ENCODE measurements at regions not wholly inside any gene's neighbourhood (a gene's known extent, or its start where the extent isn't known, plus 50 kb on each side); places are given as distances from the start of the nearest gene placed in this dataset.

GRCh38 chr12:114302606-114303315 is 103.2 kb downstream of the TBX5 start:
- ATAC-seq (no peak), DNase-seq (no peak)
- Mint-ChIP-seq H3K27ac (no peak overlapping the region), H3K4me1 (no peaks in the 10 kb centered on the region), H3K36me3 (no peaks in the 10 kb centered on the region), H3K4me3 (no peak overlapping the region), H3K27me3 (no peaks in the 10 kb centered on the region), H3K9me3 (ENCODE audit: low read depth) (no peaks in the 10 kb centered on the region)
- CTCF ChIA-PET = no interaction called here

DNA sequence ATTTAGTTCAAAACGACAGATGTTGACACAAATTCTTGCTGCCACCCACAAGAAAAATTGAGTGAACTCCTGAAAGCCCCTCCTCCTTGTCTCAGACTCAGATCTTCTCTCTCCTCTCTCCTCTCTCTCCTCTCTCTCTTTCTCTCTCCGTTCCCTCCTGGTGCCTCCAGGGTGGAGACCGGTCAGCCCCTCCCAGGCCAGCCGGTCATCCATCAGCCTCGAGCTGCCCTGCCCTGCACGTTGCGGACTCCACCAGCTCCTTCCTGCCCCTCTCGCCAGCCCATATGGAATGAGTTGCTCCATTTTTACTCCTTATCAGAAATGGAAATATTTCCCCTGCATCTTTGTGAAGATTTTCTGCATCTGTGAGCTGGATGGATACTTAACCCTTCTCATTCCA is 103.8 kb downstream of the TBX5 start:
- CTCF ChIA-PET = no interaction called here
- H3K36me3 Mint-ChIP-seq = no peaks in the 10 kb centered on the region

DNA sequence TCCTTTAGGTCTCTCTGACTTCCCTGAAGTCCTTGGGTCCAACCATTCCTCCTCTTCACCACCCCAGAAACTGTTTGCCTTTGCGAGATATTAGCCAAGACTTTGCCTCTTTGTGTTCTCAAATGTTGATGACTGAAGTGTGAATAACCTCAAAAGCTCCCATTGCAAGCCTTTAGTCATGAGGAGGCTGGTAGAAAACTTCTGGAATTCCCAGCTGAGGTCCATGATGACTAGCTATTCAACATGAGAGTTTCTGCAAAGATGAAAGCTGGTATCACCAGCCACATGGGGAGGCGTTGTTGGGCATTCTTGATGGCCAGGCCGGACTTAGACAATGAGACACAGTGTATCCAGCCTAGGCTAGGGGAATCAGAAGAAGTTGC is 111.7 kb downstream of the TBX5 start:
- Mint-ChIP-seq H3K4me1 (no peaks in the 10 kb centered on the region), H3K27me3 (no peaks in the 10 kb centered on the region), H3K27ac (no peak overlapping the region), H3K9me3 (ENCODE audit: low read depth) (no peaks in the 10 kb centered on the region), H3K36me3 (no peaks in the 10 kb centered on the region), H3K4me3 (no peak overlapping the region)
- DNase-seq (no peak), ATAC-seq (no peak)
- CTCF ChIA-PET = no interaction called here

More for the DNA sequence above, 103.8 kb downstream of the TBX5 start:
- Mint-ChIP-seq H3K4me3 (no peak overlapping the region), H3K27ac (no peak overlapping the region), H3K27me3 (no peaks in the 10 kb centered on the region), H3K9me3 (ENCODE audit: low read depth) (no peaks in the 10 kb centered on the region), H3K4me1 (no peaks in the 10 kb centered on the region)
- DNase-seq (no peak), ATAC-seq (no peak)

DNA sequence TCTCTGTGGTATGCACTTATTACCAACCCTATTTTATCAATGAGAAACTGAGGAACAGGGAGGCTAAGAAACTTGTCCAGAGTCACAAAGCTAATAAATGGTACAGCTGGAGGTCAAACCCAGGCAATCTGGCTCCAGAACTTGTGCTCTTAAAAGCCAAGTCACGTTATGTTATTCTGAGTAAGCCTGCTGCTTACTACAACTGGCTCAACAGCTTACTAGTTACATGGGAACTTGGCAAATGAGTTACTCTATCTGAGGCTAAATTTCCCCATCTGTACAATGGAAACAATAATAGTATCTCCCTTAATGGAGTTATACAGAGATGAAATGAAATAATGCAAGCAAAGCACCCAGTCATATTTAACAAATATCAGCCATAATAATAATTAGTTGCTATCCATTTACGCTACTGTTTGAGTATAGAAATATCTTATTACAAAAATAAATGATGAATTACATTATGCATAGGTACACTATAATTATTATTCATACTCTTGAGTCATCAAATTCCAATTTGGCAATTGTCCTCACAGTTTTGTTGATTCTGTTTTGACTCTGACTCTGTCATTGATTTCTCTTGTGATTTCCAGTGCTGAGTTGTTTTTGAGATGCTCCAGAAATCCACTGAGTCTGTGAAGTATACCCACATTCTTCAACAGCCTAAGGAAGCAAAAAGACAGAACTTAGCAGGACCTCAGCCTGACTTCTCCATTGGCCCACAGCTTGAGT is 112.2 kb downstream of the TBX5 start:
- Mint-ChIP-seq H3K4me1 (no peaks in the 10 kb centered on the region), H3K36me3 (no peaks in the 10 kb centered on the region), H3K27ac (no peak overlapping the region), H3K27me3 (no peaks in the 10 kb centered on the region), H3K4me3 (no peak overlapping the region), H3K9me3 (ENCODE audit: low read depth) (no peaks in the 10 kb centered on the region)
- ATAC-seq = no peak
- CTCF ChIA-PET = no interaction called here
- DNase-seq = no peak

DNA sequence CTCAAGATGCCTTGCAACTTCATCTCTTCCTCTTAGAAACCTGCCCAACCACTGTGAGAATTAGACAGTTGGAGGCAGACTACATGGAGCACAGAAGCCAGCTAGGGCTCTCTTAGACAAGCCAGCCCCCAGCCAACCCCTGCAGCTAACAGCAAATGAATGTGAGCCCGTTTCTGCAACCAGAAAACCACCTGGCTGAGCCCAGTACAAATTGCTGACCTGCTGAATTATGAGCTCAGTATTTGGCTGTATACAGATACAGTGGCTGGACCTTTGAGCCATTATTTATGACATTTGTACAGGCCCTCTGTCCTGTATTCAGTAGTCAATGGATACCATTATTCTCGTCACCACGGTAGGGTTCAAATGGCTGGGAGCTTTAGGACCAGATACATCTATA is 112.9 kb downstream of the TBX5 start:
- no peaks in the 10 kb centered on the region for H3K36me3 Mint-ChIP-seq
- CTCF ChIA-PET = no interaction called here
- ATAC-seq = no peak
- no peaks in the 10 kb centered on the region for H3K9me3 Mint-ChIP-seq (ENCODE audit: low read depth)
- DNase-seq = no peak
- no peak overlapping the region for H3K27ac Mint-ChIP-seq
- H3K27me3 Mint-ChIP-seq = no peaks in the 10 kb centered on the region
- no peaks in the 10 kb centered on the region for H3K4me1 Mint-ChIP-seq
- H3K4me3 Mint-ChIP-seq = no peak overlapping the region

GRCh38 chr12:114291389-114292060 is 114.4 kb downstream of the TBX5 start:
- no peaks in the 10 kb centered on the region for H3K36me3 Mint-ChIP-seq
- H3K4me3 Mint-ChIP-seq = no peak overlapping the region
- CTCF ChIA-PET = no interaction called here
- H3K27ac Mint-ChIP-seq = no peak overlapping the region
- DNase-seq = no peak
- no peaks in the 10 kb centered on the region for H3K27me3 Mint-ChIP-seq
- ATAC-seq = no peak
- H3K9me3 Mint-ChIP-seq (ENCODE audit: low read depth) = no peaks in the 10 kb centered on the region
- H3K4me1 Mint-ChIP-seq = no peaks in the 10 kb centered on the region

- Mint-ChIP-seq H3K36me3 (no peaks in the 10 kb centered on the region), H3K27me3 (no peaks in the 10 kb centered on the region), H3K27ac (no peak overlapping the region), H3K4me3 (no peak overlapping the region), H3K9me3 (ENCODE audit: low read depth) (no peaks in the 10 kb centered on the region), H3K4me1 (no peaks in the 10 kb centered on the region)
- no peak for DNase-seq
- no peak for ATAC-seq
- CTCF ChIA-PET = no interaction called here
Observed at GRCh38 chr12:114287821-114288525, 118.0 kb downstream of the TBX5 start.

- ATAC-seq (no peak), DNase-seq (no peak)
- CTCF ChIA-PET = no interaction called here
- H3K4me1 Mint-ChIP-seq = no peaks in the 10 kb centered on the region
- H3K9me3 Mint-ChIP-seq (ENCODE audit: low read depth) = no peaks in the 10 kb centered on the region
- no peaks in the 10 kb centered on the region for H3K36me3 Mint-ChIP-seq
- no peaks in the 10 kb centered on the region for H3K27me3 Mint-ChIP-seq
- H3K27ac Mint-ChIP-seq = no peak overlapping the region
- H3K4me3 Mint-ChIP-seq = no peak overlapping the region
Observed at GRCh38 chr12:114286145-114286544, 119.8 kb downstream of the TBX5 start.

DNA sequence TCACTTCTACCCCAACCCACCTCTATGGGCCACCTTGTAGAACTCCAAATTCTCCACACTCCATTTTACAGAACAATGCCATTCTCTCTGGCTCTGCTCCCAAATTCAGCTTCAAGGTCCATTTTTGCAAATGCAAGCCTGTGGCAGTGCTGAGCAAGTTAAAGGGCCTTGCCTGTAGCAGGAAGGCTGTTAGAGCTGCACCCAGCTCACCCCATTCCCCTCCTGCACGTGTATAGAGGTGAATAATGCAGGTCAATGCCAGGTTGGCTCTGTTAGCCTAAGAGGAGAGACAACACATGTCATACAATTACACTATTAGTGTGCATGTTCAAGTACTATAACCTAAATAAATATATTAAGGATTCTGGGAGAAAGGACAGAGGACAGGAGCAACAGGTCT is 120.4 kb downstream of the TBX5 start:
- CTCF ChIA-PET = no interaction called here
- H3K9me3 Mint-ChIP-seq (ENCODE audit: low read depth) = no peaks in the 10 kb centered on the region
- no peak overlapping the region for H3K4me3 Mint-ChIP-seq
- ATAC-seq = no peak
- no peaks in the 10 kb centered on the region for H3K36me3 Mint-ChIP-seq
- no peaks in the 10 kb centered on the region for H3K27me3 Mint-ChIP-seq
- no peak overlapping the region for H3K27ac Mint-ChIP-seq
- no peak for DNase-seq
- no peaks in the 10 kb centered on the region for H3K4me1 Mint-ChIP-seq

- H3K9me3 Mint-ChIP-seq (ENCODE audit: low read depth) = no peaks in the 10 kb centered on the region
- H3K27ac Mint-ChIP-seq = no peak overlapping the region
- H3K36me3 Mint-ChIP-seq = no peaks in the 10 kb centered on the region
- CTCF ChIA-PET = no interaction called here
- ATAC-seq (no peak), DNase-seq (no peak)
- no peak overlapping the region for H3K4me3 Mint-ChIP-seq
- no peaks in the 10 kb centered on the region for H3K27me3 Mint-ChIP-seq
- H3K4me1 Mint-ChIP-seq = no peaks in the 10 kb centered on the region
Observed at GRCh38 chr12:114284041-114284440, 121.9 kb downstream of the TBX5 start.

DNA sequence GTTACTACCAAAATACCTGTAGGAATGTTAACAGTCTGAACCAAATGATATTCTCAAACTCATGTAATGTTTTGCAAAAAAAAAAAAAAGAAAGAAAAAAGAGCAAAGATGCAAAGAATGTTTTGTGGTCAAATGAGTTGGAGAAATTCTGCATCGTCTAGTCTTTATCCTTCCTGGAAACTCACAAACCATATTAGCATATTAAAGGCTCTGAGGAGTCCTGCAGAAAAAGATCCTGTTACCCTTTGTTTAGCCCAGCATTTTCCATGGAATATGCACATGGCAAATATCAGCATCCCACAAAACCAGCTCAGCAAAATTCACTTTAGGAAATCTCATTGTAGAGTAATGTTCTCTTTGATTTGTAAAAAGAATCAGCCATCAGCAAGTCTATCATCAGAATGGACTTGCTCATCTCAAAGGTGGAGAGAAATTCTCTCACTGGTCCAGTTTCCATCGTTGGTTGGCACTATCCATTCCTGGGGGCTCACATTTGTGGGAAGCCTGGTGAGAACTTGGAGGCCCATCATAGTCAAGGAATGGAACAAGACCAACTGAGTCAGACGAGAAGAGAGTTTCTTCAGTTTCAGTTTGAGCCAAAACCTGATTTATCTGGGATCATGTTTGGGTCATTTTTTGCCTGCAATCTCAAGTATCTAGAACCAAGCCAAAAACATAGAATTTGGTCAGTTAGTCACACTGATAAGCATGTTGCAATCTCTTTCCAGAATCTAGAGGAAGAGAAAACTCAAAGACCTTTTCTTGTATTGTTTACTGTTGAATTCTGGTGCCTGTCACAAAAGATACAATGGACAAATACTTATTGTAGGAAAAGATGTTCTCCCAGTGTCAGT is 129.8 kb downstream of the TBX5 start:
- Mint-ChIP-seq H3K9me3 (ENCODE audit: low read depth) (no peaks in the 10 kb centered on the region), H3K36me3 (no peaks in the 10 kb centered on the region)

DNA sequence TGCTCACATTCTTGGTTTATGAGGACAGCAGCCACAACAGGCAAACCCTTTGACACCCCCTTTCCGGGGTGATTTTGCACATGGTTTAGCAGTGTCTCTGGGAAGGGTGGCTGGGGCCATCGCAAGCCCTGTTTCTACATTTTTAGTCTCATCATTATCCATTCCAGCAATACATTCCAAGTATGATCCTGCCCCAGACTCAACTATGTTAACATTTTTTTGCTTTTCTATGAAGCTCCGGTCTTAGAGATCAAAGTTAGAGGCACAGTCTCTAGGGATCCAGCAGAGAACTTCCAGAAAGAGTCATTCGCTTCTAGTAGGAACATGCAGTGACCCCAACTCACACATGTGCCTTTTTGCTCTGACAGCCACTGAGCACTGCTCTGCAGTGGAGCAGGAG is 130.9 kb downstream of the TBX5 start:
- no peaks in the 10 kb centered on the region for H3K4me1 Mint-ChIP-seq
- no peaks in the 10 kb centered on the region for H3K36me3 Mint-ChIP-seq
- H3K9me3 Mint-ChIP-seq (ENCODE audit: low read depth) = no peaks in the 10 kb centered on the region
- no peak overlapping the region for H3K27ac Mint-ChIP-seq
- no peak overlapping the region for H3K4me3 Mint-ChIP-seq
- DNase-seq (no peak), ATAC-seq (no peak)
- no peaks in the 10 kb centered on the region for H3K27me3 Mint-ChIP-seq
- CTCF ChIA-PET = no interaction called here

More for the DNA sequence above, 129.8 kb downstream of the TBX5 start:
- CTCF ChIA-PET = no interaction called here
- DNase-seq = no peak
- no peaks in the 10 kb centered on the region for H3K27me3 Mint-ChIP-seq
- no peak for ATAC-seq
- H3K4me3 Mint-ChIP-seq = no peak overlapping the region
- H3K4me1 Mint-ChIP-seq = no peaks in the 10 kb centered on the region
- H3K27ac Mint-ChIP-seq = no peak overlapping the region

- DNase-seq = no peak
- Mint-ChIP-seq H3K27ac (no peak overlapping the region), H3K36me3 (no peaks in the 10 kb centered on the region), H3K4me1 (no peaks in the 10 kb centered on the region), H3K9me3 (ENCODE audit: low read depth) (no peaks in the 10 kb centered on the region), H3K4me3 (no peak overlapping the region), H3K27me3 (no peaks in the 10 kb centered on the region)
- CTCF ChIA-PET = no interaction called here
- ATAC-seq = no peak
Observed at GRCh38 chr12:114274131-114274530, 131.8 kb downstream of the TBX5 start.
